ENCODE measurements at regions not wholly inside any gene's neighbourhood (a gene's known extent, or its start where the extent isn't known, plus 50 kb on each side); places are given as distances from the start of the nearest gene placed in this dataset.

DNA sequence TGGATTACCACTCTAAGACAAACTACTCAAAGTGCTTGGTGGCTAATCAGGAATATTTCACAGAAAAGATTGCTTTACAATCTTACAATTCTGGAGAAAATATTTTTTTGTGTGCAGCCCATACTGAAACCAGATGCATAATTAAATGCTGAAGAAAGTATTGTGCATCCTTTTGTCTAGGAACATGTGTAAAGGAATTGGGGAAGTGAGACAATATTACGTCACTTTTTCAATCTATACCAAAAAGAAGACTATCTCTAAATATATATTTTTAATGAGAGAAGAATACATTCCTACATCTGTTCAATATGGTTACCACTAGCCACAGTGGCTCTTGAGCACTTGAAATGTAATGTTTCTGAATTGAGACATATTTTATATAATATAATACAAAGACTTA is 992.5 kb upstream of the ADGRB3 start:
- no peaks in the 10 kb centered on the region for H3K9me1 ChIP-seq (replicated peaks; ENCODE audit: control insufficient read depth, extremely low read depth, insufficient read depth, low read length)
- DNase-seq (ENCODE audit: low read depth, low spot score) (no peak), FAIRE-seq (no peak)
- intact Hi-C loops (cut with micrococcal nuclease): loop anchor here (5.0 kb wide), 1 partner anchor 40 kb away; no protein-coding TSS in a partner anchor
- no TSS peak for BruUV-seq (replicated peaks)
- no peaks in the 10 kb centered on the region for H3K36me3 ChIP-seq (ENCODE audit: control insufficient read depth in 2 of 2, extremely low read depth in 1 of 2, insufficient read depth in 2 of 2, low read length in 2 of 2)
- H3K27ac ChIP-seq (ENCODE audit: insufficient read depth, low read depth, low read length): no peak overlapping the region
- H3K9ac ChIP-seq (replicated peaks; ENCODE audit: extremely low read depth, insufficient read depth, low read length): no peak overlapping the region
- no peaks in the 10 kb centered on the region for H3K9me3 ChIP-seq (replicated peaks; ENCODE audit: control insufficient read depth, insufficient read depth, low read length)
- no peaks in the 10 kb centered on the region for H3K27me3 ChIP-seq (ENCODE audit: control insufficient read depth in 2 of 2, insufficient read depth in 2 of 2, low read length in 2 of 2)
- H3K4me2 ChIP-seq (ENCODE audit: insufficient read depth, low read length): no peak overlapping the region
- POLR2A ChIA-PET: no interaction called here
- no peaks in the 10 kb centered on the region for H3K79me2 ChIP-seq (ENCODE audit: control insufficient read depth, insufficient read depth, low read length)
- peaks cover 7% of the 10 kb centered on the region for H3K4me1 ChIP-seq (ENCODE audit: control insufficient read depth, extremely low read depth, insufficient read depth, low read length)
- no peak overlapping the region for H2AFZ ChIP-seq (ENCODE audit: low read depth, low read length)
- dilution Hi-C loops (cut with MboI; ENCODE audit: extremely low pct_ligation_motif_present, low sequenced_read_pairs): no loop called here
- TF ChIP-seq, protein P1, sequence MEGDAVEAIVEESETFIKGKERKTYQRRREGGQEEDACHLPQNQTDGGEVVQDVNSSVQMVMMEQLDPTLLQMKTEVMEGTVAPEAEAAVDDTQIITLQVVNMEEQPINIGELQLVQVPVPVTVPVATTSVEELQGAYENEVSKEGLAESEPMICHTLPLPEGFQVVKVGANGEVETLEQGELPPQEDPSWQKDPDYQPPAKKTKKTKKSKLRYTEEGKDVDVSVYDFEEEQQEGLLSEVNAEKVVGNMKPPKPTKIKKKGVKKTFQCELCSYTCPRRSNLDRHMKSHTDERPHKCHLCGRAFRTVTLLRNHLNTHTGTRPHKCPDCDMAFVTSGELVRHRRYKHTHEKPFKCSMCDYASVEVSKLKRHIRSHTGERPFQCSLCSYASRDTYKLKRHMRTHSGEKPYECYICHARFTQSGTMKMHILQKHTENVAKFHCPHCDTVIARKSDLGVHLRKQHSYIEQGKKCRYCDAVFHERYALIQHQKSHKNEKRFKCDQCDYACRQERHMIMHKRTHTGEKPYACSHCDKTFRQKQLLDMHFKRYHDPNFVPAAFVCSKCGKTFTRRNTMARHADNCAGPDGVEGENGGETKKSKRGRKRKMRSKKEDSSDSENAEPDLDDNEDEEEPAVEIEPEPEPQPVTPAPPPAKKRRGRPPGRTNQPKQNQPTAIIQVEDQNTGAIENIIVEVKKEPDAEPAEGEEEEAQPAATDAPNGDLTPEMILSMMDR (IDR thresholded peaks at IDR 0.05; ENCODE audit: extremely low read depth in 1 of 2, insufficient read depth in 1 of 2, low read depth in 1 of 2, low read length in 2 of 2): no peak
- TF ChIP-seq GATA2 (IDR thresholded peaks at IDR 0.05; ENCODE audit: insufficient read depth, insufficient read length, low read depth, low read length): no peak
- TF ChIP-seq MYC (IDR thresholded peaks at IDR 0.05; ENCODE audit: low read depth, low read length): no peak
- no peak for TF ChIP-seq JUN (IDR thresholded peaks at IDR 0.05; ENCODE audit: borderline replicate concordance, insufficient read depth, insufficient read length, low read depth)
- TF ChIP-seq FOS (IDR thresholded peaks at IDR 0.05; ENCODE audit: borderline replicate concordance, insufficient read depth, low read length): no peak
- no peak for TF ChIP-seq EZH2 (IDR thresholded peaks at IDR 0.05; ENCODE audit: borderline replicate concordance, low read depth, low read length, severe bottlenecking)
- no peak for TF ChIP-seq POLR2A (IDR thresholded peaks at IDR 0.05; ENCODE audit: low read depth, low read length)
- TF ChIP-seq MAX (IDR thresholded peaks at IDR 0.05; ENCODE audit: insufficient read depth, insufficient read length): no peak
- no peak for TF ChIP-seq POLR2AphosphoS5 (IDR thresholded peaks at IDR 0.05; ENCODE audit: insufficient read depth, low read depth, low read length)
- CTCF ChIA-PET: no interaction called here
- no peak overlapping the region for H3K4me3 ChIP-seq (replicated peaks in 1 of 3; ENCODE audit: insufficient read depth in 1 of 3, low read depth in 1 of 3, low read length in 3 of 3)
- H4K20me1 ChIP-seq (replicated peaks; ENCODE audit: control insufficient read depth, extremely low read depth, insufficient read depth, low read length): no peaks in the 10 kb centered on the region

Measured in endothelial cell of umbilical vein (primary cell).